GM13977 (cell line): ENCODE measurements at regions not wholly inside any gene's neighbourhood (a gene's known extent, or its start where the extent isn't known, plus 50 kb on each side); places are given as distances from the start of the nearest gene placed in this dataset.

Source experiments
- DNase-seq: peaks from one replicate; pipeline ENCODE4 v3.0.0; 2012; ENCODE audit warnings: low spot score
- in situ Hi-C: fragments of 300-500 bp; cut with MboI; formaldehyde crosslinking; loops from one replicate; pipeline ENCODE4 v1.12.0; 2022; ENCODE audit warnings: low sequenced_read_pairs, low pct_unique_long_range_greater_than_20kb, mixed read lengths, inconsistent platforms; ENCODE audit not compliant: unreplicated experiment
- TF ChIP-seq, protein P1 (sequence below): IDR thresholded peaks from 2 replicates; pipeline ENCODE4 v1.5.1; 2012; ENCODE audit warnings: mild to moderate bottlenecking, control low read depth; ENCODE audit not compliant: insufficient read depth; ENCODE audit errors: extremely low read depth, missing control alignments

DNA sequence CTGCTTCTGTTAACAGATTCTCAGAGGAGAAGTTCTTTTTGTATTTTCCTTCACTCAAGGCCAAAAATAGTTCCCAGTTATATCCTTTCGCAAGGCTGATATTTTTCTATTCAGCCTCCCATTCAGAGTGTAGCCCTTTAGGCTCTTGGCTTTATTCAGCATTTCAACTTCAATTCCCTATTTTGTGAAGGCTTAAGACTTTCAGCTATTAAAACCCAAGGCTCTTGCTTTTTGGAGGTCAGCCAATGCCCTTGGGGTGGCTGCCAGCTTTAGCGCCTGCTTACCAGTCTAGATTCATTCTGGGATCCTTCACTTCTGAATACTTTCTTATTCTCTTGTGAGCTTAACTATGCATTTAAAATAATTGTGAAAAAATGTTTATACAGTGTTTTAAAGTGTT, 57.3 kb upstream of the ADGRA3 start:
- in situ Hi-C loops: no loop called here
- no peak for DNase-seq
- TF ChIP-seq, protein P1, sequence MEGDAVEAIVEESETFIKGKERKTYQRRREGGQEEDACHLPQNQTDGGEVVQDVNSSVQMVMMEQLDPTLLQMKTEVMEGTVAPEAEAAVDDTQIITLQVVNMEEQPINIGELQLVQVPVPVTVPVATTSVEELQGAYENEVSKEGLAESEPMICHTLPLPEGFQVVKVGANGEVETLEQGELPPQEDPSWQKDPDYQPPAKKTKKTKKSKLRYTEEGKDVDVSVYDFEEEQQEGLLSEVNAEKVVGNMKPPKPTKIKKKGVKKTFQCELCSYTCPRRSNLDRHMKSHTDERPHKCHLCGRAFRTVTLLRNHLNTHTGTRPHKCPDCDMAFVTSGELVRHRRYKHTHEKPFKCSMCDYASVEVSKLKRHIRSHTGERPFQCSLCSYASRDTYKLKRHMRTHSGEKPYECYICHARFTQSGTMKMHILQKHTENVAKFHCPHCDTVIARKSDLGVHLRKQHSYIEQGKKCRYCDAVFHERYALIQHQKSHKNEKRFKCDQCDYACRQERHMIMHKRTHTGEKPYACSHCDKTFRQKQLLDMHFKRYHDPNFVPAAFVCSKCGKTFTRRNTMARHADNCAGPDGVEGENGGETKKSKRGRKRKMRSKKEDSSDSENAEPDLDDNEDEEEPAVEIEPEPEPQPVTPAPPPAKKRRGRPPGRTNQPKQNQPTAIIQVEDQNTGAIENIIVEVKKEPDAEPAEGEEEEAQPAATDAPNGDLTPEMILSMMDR: no peak

DNA sequence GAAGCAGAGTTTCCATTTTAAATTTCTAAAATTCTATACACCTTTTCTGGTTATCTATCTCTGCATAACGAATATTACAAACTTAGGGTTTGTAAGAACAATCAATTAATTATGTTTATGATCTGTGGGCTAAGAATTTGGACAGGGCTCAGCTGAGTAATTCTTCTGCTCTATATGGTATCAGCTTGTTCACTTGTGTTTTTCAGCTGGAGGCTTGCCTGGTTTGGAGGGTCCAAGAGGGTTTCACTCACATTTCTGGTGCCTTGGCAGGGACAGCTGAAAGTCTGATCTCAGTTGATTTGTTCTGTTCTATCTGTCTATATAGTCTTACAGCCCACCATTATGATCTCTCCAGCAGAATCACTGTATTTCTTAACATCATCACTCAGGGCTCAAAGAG, 57.8 kb upstream of the ADGRA3 start:
- in situ Hi-C loops: no loop called here
- no peak for DNase-seq
- TF ChIP-seq, protein P1: no peak

DNA sequence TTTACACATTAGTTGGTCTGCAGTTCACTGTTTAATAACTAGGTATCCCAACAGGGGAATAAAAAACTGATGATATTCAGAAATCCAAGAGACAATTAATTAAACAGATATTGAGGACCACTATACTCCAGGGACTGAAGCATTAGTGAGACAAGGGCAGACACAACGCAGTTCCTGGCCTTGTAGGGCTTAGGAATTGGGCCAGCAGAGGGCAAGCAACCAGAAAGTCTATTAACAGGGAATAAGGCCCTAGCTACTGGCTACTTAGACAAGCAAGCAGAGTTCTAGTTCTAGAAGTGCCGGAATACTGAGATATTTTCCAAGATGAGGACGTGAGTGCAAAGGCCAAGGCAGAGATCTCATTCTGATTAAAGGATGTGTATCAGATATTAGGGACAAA, 58.6 kb upstream of the ADGRA3 start:
- DNase-seq: no peak
- in situ Hi-C loops: no loop called here
- TF ChIP-seq, protein P1: no peak

DNA sequence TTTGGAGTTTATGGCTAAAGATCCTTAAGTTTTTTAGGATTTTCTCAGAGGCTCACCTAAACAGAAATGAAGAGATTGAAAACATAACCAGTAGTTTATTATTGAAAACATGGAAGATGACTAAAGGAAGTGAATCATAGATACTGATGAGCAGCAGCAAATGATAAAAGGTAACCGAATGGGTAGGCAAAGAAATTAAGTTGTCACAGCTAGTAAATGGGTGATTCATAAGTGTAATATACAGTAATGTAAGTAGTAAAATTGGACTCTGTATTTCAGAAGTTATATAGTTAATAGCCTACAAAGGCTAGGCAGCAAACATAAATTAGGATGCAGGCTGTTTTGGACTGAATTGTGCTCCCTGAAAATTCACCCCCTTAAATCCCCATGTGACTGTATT, 59.0 kb upstream of the ADGRA3 start:
- in situ Hi-C loops: no loop called here

DNA sequence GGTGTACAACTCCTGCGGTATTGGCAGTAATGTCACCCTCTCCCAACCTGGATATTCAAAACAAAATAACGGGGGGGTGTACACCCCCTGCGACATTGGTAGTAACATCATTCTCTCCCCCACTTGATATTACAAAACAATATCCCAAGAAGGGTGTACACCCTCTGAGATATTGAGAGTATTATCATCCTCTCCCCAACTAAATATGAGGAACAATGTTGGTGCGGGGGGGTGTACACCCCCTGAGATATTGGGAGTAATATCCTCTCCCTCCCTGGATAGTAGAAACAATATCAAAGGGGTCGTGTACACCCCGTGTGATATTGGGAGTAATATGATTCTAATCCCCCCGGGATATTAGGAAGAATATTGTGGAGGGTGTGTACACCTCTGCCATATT, 71.4 kb upstream of the ADGRA3 start:
- DNase-seq: no peak
- in situ Hi-C loops: no loop called here
- TF ChIP-seq, protein P1: no peak

More for the DNA sequence above, 59.0 kb upstream of the ADGRA3 start:
- TF ChIP-seq, protein P1: no peak
- no peak for DNase-seq

DNA sequence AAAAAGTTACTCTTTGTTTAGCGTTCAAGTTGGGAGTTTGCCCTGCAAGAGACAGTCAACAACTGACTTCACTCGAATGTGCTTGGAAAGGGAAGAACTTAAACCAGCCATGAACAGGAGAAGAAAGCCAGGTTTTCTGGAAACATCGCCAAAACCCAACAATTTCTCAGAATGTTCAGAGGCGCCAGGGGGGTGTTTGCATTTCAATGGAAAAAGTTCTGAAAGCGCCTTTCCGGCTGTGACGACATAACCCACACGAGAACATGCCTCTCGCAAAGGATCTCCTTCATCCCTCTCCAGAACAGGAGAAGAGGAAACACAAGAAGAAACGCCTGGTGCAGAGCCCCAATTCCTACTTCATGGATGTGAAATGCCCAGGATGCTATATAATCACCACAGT, 78.1 kb upstream of the ADGRA3 start:
- TF ChIP-seq, protein P1: no peak
- in situ Hi-C loops: no loop called here
- no peak for DNase-seq

DNA sequence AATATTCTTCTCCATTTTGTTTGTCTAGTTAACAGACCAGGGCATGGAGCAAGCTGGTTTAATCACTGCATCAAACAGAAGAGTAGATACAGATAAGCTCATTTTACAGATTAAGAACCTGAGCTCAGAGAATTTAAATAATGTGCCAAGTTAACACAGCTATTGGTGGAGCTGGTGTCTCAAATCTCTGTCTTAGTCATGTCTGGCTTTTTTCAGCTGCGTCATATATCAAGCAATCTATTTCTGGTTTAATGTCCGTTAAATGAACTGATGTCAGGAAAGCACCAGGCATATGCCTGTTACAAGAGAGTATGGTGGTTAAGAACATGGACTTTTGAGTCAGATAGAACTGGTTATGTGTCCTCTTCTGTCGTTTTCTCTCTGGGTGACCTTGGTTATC, 79.8 kb upstream of the ADGRA3 start:
- TF ChIP-seq, protein P1: no peak
- DNase-seq: no peak
- in situ Hi-C loops: no loop called here
